ENCODE measurements at regions not wholly inside any gene's neighbourhood (a gene's known extent, or its start where the extent isn't known, plus 50 kb on each side); places are given as distances from the start of the nearest gene placed in this dataset.

DNA sequence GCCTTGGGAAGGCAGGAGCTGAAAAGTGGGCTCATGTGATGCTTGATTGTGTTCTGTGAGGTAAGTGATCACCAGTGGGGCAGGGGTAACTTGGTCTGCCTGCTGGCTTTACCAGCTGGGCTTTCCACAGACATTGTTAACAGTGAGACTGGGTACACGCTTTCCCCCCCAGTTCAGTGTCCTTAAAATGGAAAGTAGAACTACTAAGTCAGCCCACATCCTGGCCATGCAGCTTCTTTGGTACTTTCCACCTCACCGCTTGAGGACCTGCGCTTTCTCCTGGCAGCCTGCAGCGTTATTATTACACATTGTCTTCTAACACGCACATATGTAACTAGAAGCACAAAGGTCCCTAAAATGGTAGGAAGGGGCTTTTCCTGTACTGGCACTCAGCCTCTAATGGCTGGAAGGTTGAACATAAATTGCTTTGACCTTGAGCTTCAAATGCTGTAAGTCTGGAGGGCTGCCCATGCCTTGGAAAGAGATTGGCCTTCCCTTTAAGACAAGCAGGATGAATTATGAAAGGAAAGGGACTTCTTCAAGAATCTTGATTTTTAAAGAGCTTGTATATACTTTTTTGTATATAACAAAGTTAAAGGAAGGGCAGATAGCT is 216.1 kb upstream of the ROPN1 start:
- TF ChIP-seq Cebpa-rat (IDR thresholded peaks at IDR 0.05): no peak
- no peak overlapping the region for H3K27ac ChIP-seq

DNA sequence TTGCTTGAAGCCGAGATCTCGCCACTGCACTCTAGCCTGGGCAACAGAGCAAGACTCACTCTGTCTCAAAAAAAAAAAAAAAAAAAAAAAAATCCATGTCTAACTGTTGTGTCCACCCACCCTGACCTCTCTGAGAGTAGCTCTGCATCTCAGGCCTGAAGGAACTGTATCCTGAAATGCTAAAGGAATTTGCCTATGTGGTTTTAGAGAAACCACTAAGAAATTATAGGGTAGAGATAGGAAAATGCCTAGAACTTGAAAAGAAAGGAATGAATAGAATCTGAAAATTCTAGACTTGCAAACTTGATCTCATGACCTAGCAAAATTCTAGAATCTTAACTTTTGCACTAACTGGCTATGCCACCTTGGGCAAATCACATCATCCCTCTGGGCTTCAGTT is 217.5 kb upstream of the ROPN1 start:
- H3K27me3 ChIP-seq: no peaks in the 10 kb centered on the region
- no peak overlapping the region for H3K4me3 ChIP-seq
- H3K9ac ChIP-seq: no peak overlapping the region
- H3K9me3 ChIP-seq: no peaks in the 10 kb centered on the region
- no peak overlapping the region for H3K4me2 ChIP-seq
- peaks cover 13% of the 10 kb centered on the region for H3K4me1 ChIP-seq
- no peak for TF ChIP-seq Cebpa-rat (IDR thresholded peaks at IDR 0.05)
- H3K36me3 ChIP-seq: no peaks in the 10 kb centered on the region
- H3K27ac ChIP-seq: no peak overlapping the region
- peaks cover 20% of the 10 kb centered on the region; the same call in 1 of the 2 replicates for H4K20me1 ChIP-seq

More for the DNA sequence above, 216.1 kb upstream of the ROPN1 start:
- H3K4me2 ChIP-seq: peak overlapping the region; percentile 59
- H3K27me3 ChIP-seq: no peaks in the 10 kb centered on the region
- peaks cover 13% of the 10 kb centered on the region for H3K4me1 ChIP-seq
- H3K36me3 ChIP-seq: no peaks in the 10 kb centered on the region
- H4K20me1 ChIP-seq: peaks cover 20% of the 10 kb centered on the region; the same call in 1 of the 2 replicates
- H3K4me3 ChIP-seq: no peak overlapping the region
- H3K9ac ChIP-seq: no peak overlapping the region
- H3K9me3 ChIP-seq: no peaks in the 10 kb centered on the region

DNA sequence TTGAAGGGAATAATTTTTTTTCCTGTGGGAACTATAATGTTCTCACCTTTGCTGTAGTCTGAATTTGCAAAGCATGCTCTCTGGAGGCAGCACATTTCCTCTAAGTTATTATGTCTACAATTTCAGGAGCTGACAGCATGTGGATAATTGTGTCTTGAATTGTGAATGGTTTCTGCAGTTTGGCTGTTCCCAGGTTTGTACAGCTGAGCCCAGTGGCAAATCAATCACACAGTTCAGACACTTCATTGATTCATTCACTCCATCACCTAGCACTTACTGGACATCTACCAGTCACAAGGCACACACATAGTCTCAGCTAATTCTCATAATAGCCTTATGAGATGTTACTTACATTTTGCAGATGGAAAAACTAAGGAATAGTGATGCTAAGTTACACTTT is 219.0 kb upstream of the ROPN1 start:
- peaks cover 34% of the 10 kb centered on the region for H4K20me1 ChIP-seq
- H3K27me3 ChIP-seq: no peaks in the 10 kb centered on the region
- no peaks in the 10 kb centered on the region for H3K9me3 ChIP-seq
- H3K4me2 ChIP-seq: no peak overlapping the region
- H3K9ac ChIP-seq: no peak overlapping the region
- no peak overlapping the region for H3K4me3 ChIP-seq
- H3K27ac ChIP-seq: no peak overlapping the region
- TF ChIP-seq Cebpa-rat (IDR thresholded peaks at IDR 0.05): no peak
- H3K36me3 ChIP-seq: no peaks in the 10 kb centered on the region
- H3K4me1 ChIP-seq: peaks cover 13% of the 10 kb centered on the region

DNA sequence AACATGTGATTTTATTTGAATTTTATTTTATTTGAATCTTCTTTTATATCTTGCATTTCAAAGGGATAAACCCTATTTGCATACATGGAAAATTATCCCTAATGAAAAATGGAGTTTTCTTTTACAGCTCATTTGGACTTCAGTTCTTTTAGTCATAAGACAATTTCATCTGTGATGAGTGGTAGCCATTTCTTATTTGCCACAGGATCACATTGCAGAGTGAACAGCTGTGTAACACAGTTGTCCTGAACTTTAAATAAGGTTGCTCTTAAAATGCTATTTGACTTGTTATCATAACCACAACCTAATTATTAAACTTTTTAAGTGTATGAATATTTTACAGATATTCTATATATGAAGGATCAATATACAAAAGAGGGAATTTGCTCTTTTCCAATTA is 221.7 kb upstream of the ROPN1 start:
- no peaks in the 10 kb centered on the region for H3K36me3 ChIP-seq
- no peak for TF ChIP-seq Cebpa-rat (IDR thresholded peaks at IDR 0.05)
- no peak overlapping the region for H3K9ac ChIP-seq
- no peak overlapping the region for H3K27ac ChIP-seq
- no peaks in the 10 kb centered on the region for H3K4me1 ChIP-seq
- H3K27me3 ChIP-seq: no peaks in the 10 kb centered on the region
- H4K20me1 ChIP-seq: peaks cover 57% of the 10 kb centered on the region
- no peak overlapping the region for H3K4me3 ChIP-seq
- H3K9me3 ChIP-seq: no peaks in the 10 kb centered on the region
- no peak overlapping the region for H3K4me2 ChIP-seq

DNA sequence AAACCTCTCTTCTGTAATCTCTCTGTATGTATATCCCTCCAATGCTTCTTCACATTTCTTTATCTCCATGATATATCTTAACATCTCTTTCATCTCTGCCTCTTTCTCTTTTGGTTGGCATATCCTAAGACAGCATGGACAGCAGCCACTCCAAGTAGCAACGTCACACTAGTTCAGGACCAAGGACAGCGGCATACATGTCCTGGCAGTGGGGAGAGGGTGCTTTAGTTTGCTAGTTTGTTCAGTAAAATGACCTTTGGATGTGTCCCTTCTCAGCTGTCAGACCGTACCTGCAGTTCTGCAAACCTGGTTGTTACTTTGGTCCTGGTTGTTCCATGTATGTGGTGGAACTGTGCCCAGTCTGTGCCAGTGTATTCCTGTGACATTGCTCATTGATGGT is 225.6 kb upstream of the ROPN1 start:
- Histone ChIP-seq H3K9ac (no peak overlapping the region), H4K20me1 (peaks cover 78% of the 10 kb centered on the region), H3K4me1 (0 out of 2 replicates have a peak, but pooled peaks cover 10% of the 10 kb centered on the region), H3K4me3 (no peak overlapping the region), H3K36me3 (no peaks in the 10 kb centered on the region), H3K27me3 (no peaks in the 10 kb centered on the region), H3K27ac (no peak overlapping the region), H3K4me2 (no peak overlapping the region), H3K9me3 (no peaks in the 10 kb centered on the region)
- no peak for TF ChIP-seq Cebpa-rat (IDR thresholded peaks at IDR 0.05)

DNA sequence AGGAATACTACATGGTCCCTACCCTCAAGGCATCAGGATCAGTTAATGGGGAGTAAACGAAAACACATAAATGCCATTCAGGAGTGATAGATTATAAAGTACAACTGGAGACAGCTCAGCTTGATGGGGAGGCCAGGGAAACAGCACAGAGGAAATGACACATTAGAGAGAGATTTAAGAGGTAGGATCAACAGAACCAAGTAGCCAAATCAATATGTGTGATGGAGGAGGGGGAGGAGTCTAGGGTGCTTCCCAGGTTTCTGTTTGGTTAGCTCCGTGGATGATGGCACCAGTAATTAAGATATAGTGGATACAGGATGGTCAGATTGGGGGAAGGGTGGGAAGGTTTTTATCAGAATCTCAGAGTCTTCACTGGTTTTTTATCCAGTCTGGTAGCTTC is 229.5 kb upstream of the ROPN1 start:
- peaks cover 64% of the 10 kb centered on the region for H4K20me1 ChIP-seq
- no peak for TF ChIP-seq Cebpa-rat (IDR thresholded peaks at IDR 0.05)
- no peaks in the 10 kb centered on the region for H3K27me3 ChIP-seq
- H3K4me2 ChIP-seq: no peak overlapping the region
- H3K4me3 ChIP-seq: no peak overlapping the region
- H3K4me1 ChIP-seq: peaks cover 17% of the 10 kb centered on the region
- no peaks in the 10 kb centered on the region for H3K9me3 ChIP-seq
- H3K27ac ChIP-seq: no peak overlapping the region
- no peak overlapping the region for H3K9ac ChIP-seq
- no peaks in the 10 kb centered on the region for H3K36me3 ChIP-seq

GRCh38 chr3:124223853-124224252 is 231.9 kb upstream of the ROPN1 start:
- Histone ChIP-seq H3K27me3 (no peaks in the 10 kb centered on the region), H3K9me3 (peaks cover 6% of the 10 kb centered on the region; the same call in 1 of the 2 replicates), H3K4me3 (no peak overlapping the region), H3K9ac (no peak overlapping the region), H4K20me1 (peaks cover 45% of the 10 kb centered on the region), H3K36me3 (no peaks in the 10 kb centered on the region), H3K4me1 (peaks cover 17% of the 10 kb centered on the region), H3K4me2 (no peak overlapping the region), H3K27ac (no peak overlapping the region)
- TF ChIP-seq Cebpa-rat (IDR thresholded peaks at IDR 0.05): no peak

DNA sequence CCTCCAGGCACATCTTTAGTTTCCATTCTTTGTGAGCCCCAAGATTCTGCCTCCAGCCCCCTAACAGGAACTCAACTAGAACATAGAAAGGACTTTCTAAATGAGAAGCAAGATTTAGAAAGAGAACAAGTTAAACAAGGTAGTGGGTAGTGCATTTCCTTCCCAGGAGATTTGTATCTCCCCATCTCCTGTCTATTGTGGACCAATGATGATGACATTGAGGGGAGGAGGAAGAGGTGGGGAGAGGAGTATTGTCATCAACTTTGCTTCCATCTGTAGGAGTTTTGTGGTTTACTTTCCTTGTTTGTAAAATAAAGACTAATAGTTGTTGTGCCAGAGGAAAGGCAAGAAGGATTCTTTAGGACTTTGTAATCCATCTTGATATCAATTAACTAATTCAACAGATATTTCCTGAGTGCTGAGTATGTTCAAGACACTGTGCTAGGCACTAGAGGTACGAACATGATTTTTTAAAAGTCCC is 235.3 kb upstream of the ROPN1 start:
- TF ChIP-seq Cebpa-rat (IDR thresholded peaks at IDR 0.05): no peak
- H3K9me3 ChIP-seq: peaks cover 6% of the 10 kb centered on the region; the same call in 1 of the 2 replicates
- H3K4me3 ChIP-seq: no peak overlapping the region
- peaks cover 8% of the 10 kb centered on the region for H3K4me1 ChIP-seq
- no peaks in the 10 kb centered on the region for H3K36me3 ChIP-seq
- no peak overlapping the region for H3K9ac ChIP-seq
- no peaks in the 10 kb centered on the region for H3K27me3 ChIP-seq
- 0 out of 2 replicates have a peak, but pooled peaks cover 13% of the 10 kb centered on the region for H4K20me1 ChIP-seq
- no peak overlapping the region for H3K27ac ChIP-seq
- no peak overlapping the region for H3K4me2 ChIP-seq

GRCh38 chr3:124229420-124229819 is 237.5 kb upstream of the ROPN1 start:
- Histone ChIP-seq H3K4me2 (no peak overlapping the region), H3K4me3 (no peak overlapping the region), H4K20me1 (0 out of 2 replicates have a peak, but pooled peaks cover 5% of the 10 kb centered on the region), H3K9me3 (peaks cover 6% of the 10 kb centered on the region; the same call in 1 of the 2 replicates), H3K9ac (no peak overlapping the region), H3K27me3 (no peaks in the 10 kb centered on the region), H3K4me1 (no peaks in the 10 kb centered on the region), H3K27ac (no peak overlapping the region), H3K36me3 (peaks cover under 1% of the 10 kb centered on the region; the same call in 1 of the 2 replicates)
- no peak for TF ChIP-seq Cebpa-rat (IDR thresholded peaks at IDR 0.05)

GRCh38 chr3:124229836-124230235 is 237.9 kb upstream of the ROPN1 start:
- Histone ChIP-seq H3K4me2 (no peak overlapping the region), H3K9me3 (peaks cover 6% of the 10 kb centered on the region; the same call in 1 of the 2 replicates), H3K27me3 (no peaks in the 10 kb centered on the region), H3K36me3 (peaks cover 4% of the 10 kb centered on the region; the same call in 1 of the 2 replicates), H3K4me3 (no peak overlapping the region), H4K20me1 (0 out of 2 replicates have a peak, but pooled peaks cover 5% of the 10 kb centered on the region), H3K9ac (no peak overlapping the region), H3K27ac (no peak overlapping the region), H3K4me1 (no peaks in the 10 kb centered on the region)
- no peak for TF ChIP-seq Cebpa-rat (IDR thresholded peaks at IDR 0.05)

All from BLaER1 (cell line).